Frontal cortex (tissue), 3 donors: ENCODE measurements at regions not wholly inside any gene's neighbourhood (a gene's known extent, or its start where the extent isn't known, plus 50 kb on each side); places are given as distances from the start of the nearest gene placed in this dataset.

Source experiments
- DNase-seq, 2 donors: peaks; one replicate each; pipeline ENCODE4 v3.0.0; 2012; ENCODE audit warnings: low spot score in 2 of 2
- FAIRE-seq: peaks from 2 replicates; lab custom pipeline; 2012; peaks lifted over from hg19 to GRCh38; lab: Jason Lieb, UNC
- donor health status: control.
- donor health status: control.
- donor health status: control.

GRCh38 chr4:81375745-81376144, 96.0 kb downstream of the RASGEF1B start:
- FAIRE-seq: no peak
- DNase-seq: no peak

- FAIRE-seq: no peak
- DNase-seq: no peak
These were observed 101.8 kb downstream of the RASGEF1B start for GRCh38 chr4:81369886-81370285.

GRCh38 chr4:81366779-81367178, 104.9 kb downstream of the RASGEF1B start:
- DNase-seq (no peak), FAIRE-seq (no peak)

GRCh38 chr4:81360737-81361136, 111.0 kb downstream of the RASGEF1B start:
- FAIRE-seq: no peak
- DNase-seq: no peak

- DNase-seq (no peak), FAIRE-seq (no peak)
These were observed 112.5 kb downstream of the RASGEF1B start for GRCh38 chr4:81359207-81359606.

GRCh38 chr4:81358154-81358553, 113.6 kb downstream of the RASGEF1B start:
- FAIRE-seq (no peak), DNase-seq (no peak)

- no peak for FAIRE-seq
These were observed 115.1 kb downstream of the RASGEF1B start for GRCh38 chr4:81356621-81357020.

GRCh38 chr4:81355136-81355535, 116.6 kb downstream of the RASGEF1B start:
- DNase-seq (no peak), FAIRE-seq (no peak)

More at GRCh38 chr4:81356621-81357020, 115.1 kb downstream of the RASGEF1B start:
- DNase-seq: no peak

- FAIRE-seq: no peak
- DNase-seq: no peak
These were observed 117.8 kb downstream of the RASGEF1B start for GRCh38 chr4:81353861-81354260.

GRCh38 chr4:81352446-81352835, 119.3 kb downstream of the RASGEF1B start:
- FAIRE-seq (no peak), DNase-seq (no peak)

GRCh38 chr4:81351654-81352445, 119.9 kb downstream of the RASGEF1B start:
- DNase-seq (peak in 1 of 2 donors; percentile 24), FAIRE-seq (no peak)

- DNase-seq: no peak
- FAIRE-seq: no peak
These were observed 121.7 kb downstream of the RASGEF1B start for GRCh38 chr4:81350040-81350439.

GRCh38 chr4:81348778-81349094, 123.0 kb downstream of the RASGEF1B start:
- DNase-seq: no peak

GRCh38 chr4:81348086-81348777, 123.5 kb downstream of the RASGEF1B start:
- no peak for FAIRE-seq
- DNase-seq: no peak

More at GRCh38 chr4:81348778-81349094, 123.0 kb downstream of the RASGEF1B start:
- FAIRE-seq: no peak

GRCh38 chr4:81346719-81347118, 125.0 kb downstream of the RASGEF1B start:
- DNase-seq: no peak
- no peak for FAIRE-seq

- no peak for FAIRE-seq
- DNase-seq: no peak
These were observed 128.2 kb downstream of the RASGEF1B start for GRCh38 chr4:81343536-81343935.

- DNase-seq (no peak), FAIRE-seq (no peak)
These were observed 128.0 kb upstream of the PRKG2 start for GRCh38 chr4:81343046-81343445.

- FAIRE-seq: no peak
- DNase-seq: no peak
These were observed 122.2 kb upstream of the PRKG2 start for GRCh38 chr4:81337211-81337610.

GRCh38 chr4:81335122-81335912, 120.3 kb upstream of the PRKG2 start:
- DNase-seq (no peak), FAIRE-seq (no peak)

GRCh38 chr4:81330018-81330417, 115.0 kb upstream of the PRKG2 start:
- FAIRE-seq (no peak), DNase-seq (no peak)

GRCh38 chr4:81326581-81326980, 111.6 kb upstream of the PRKG2 start:
- no peak for DNase-seq
- no peak for FAIRE-seq
